PFSK-1 (cell line): ENCODE measurements at regions not wholly inside any gene's neighbourhood (a gene's known extent, or its start where the extent isn't known, plus 50 kb on each side); places are given as distances from the start of the nearest gene placed in this dataset.

ENCODE experiments used
- FOXP2 ChIP-seq: optimal IDR thresholded peaks from 2 replicates; pipeline ENCODE3; 2011; ENCODE audit warnings: borderline replicate concordance, control low read depth, inconsistent platforms; ENCODE audit not compliant: insufficient read depth; ENCODE audit errors: extremely low read length, extremely low read depth
- POLR2AphosphoS5 ChIP-seq: IDR thresholded peaks from 2 replicates; pipeline ENCODE4 v1.6.1; 2012; ENCODE audit warnings: low read depth, mild to moderate bottlenecking, control low read depth, low read length, moderate library complexity
- REST ChIP-seq, 2 experiments: IDR thresholded peaks; 2 replicates each; pipeline versions ENCODE4 v1.6.1 to v1.8.0; 2011 to 2012; ENCODE audit warnings: low read depth in 2 of 2, low read length in 2 of 2, control low read depth in 1 of 2, inconsistent platforms in 1 of 2, mild to moderate bottlenecking in 1 of 2, moderate library complexity in 1 of 2; ENCODE audit not compliant: insufficient read depth in 1 of 2
- SIN3A ChIP-seq: IDR thresholded peaks from 2 replicates; pipeline ENCODE4 v1.6.1; 2012; ENCODE audit warnings: mild to moderate bottlenecking, low read length, moderate library complexity, borderline replicate concordance; ENCODE audit not compliant: insufficient read depth
- TAF1 ChIP-seq: IDR thresholded peaks from 2 replicates; pipeline ENCODE4 v1.6.1; 2012; ENCODE audit warnings: low read length, control low read depth, borderline replicate concordance; ENCODE audit not compliant: insufficient read depth

GRCh38 chr2:67564076-67564475, 166.9 kb downstream of the ETAA1 start:
- no peak for TF ChIP-seq FOXP2
- no peak for TF ChIP-seq REST (IDR thresholded peaks at IDR 0.05; ENCODE audit: insufficient read depth in 1 of 2, low read depth in 2 of 2, low read length in 2 of 2)
- no peak for TF ChIP-seq POLR2AphosphoS5
- TF ChIP-seq TAF1: no peak
- TF ChIP-seq SIN3A: no peak

GRCh38 chr2:67564626-67565025, 167.5 kb downstream of the ETAA1 start:
- TF ChIP-seq TAF1 (no peak), POLR2AphosphoS5 (no peak), REST (IDR thresholded peaks at IDR 0.05; ENCODE audit: insufficient read depth in 1 of 2, low read depth in 2 of 2, low read length in 2 of 2) (no peak), SIN3A (no peak), FOXP2 (no peak)

- TF ChIP-seq SIN3A: no peak
- TF ChIP-seq REST (IDR thresholded peaks at IDR 0.05; ENCODE audit: insufficient read depth in 1 of 2, low read depth in 2 of 2, low read length in 2 of 2): no peak
- no peak for TF ChIP-seq POLR2AphosphoS5
- TF ChIP-seq TAF1: no peak
- TF ChIP-seq FOXP2: no peak
These were observed 168.1 kb downstream of the ETAA1 start for GRCh38 chr2:67565262-67565661.

- no peak for TF ChIP-seq POLR2AphosphoS5
- no peak for TF ChIP-seq SIN3A
- no peak for TF ChIP-seq REST (IDR thresholded peaks at IDR 0.05; ENCODE audit: insufficient read depth in 1 of 2, low read depth in 2 of 2, low read length in 2 of 2)
- TF ChIP-seq FOXP2: no peak
- no peak for TF ChIP-seq TAF1
These were observed 168.6 kb downstream of the ETAA1 start for GRCh38 chr2:67565761-67566160.

GRCh38 chr2:67566285-67566684, 169.2 kb downstream of the ETAA1 start:
- TF ChIP-seq POLR2AphosphoS5 (no peak), REST (IDR thresholded peaks at IDR 0.05; ENCODE audit: insufficient read depth in 1 of 2, low read depth in 2 of 2, low read length in 2 of 2) (no peak), SIN3A (no peak), TAF1 (no peak), FOXP2 (no peak)
